22Rv1 (cell line): ENCODE measurements at regions not wholly inside any gene's neighbourhood (a gene's known extent, or its start where the extent isn't known, plus 50 kb on each side); places are given as distances from the start of the nearest gene placed in this dataset.

Experiments used
- H3K27ac ChIP-seq: fragments of 450-650 bp; 2 replicates; pipeline ENCODE4 v1.5.1; 2017
- ZFX ChIP-seq: fragments of 450-650 bp; IDR thresholded peaks from 2 replicates; pipeline ENCODE4 v1.6.1; 2017; ENCODE audit warnings: antibody characterized with exemption, borderline replicate concordance
- TF ChIP-seq, protein P1 (sequence below): fragments of 450-650 bp; IDR thresholded peaks from 2 replicates; pipeline ENCODE4 v1.5.1; 2017; ENCODE audit warnings: mild to moderate bottlenecking

DNA sequence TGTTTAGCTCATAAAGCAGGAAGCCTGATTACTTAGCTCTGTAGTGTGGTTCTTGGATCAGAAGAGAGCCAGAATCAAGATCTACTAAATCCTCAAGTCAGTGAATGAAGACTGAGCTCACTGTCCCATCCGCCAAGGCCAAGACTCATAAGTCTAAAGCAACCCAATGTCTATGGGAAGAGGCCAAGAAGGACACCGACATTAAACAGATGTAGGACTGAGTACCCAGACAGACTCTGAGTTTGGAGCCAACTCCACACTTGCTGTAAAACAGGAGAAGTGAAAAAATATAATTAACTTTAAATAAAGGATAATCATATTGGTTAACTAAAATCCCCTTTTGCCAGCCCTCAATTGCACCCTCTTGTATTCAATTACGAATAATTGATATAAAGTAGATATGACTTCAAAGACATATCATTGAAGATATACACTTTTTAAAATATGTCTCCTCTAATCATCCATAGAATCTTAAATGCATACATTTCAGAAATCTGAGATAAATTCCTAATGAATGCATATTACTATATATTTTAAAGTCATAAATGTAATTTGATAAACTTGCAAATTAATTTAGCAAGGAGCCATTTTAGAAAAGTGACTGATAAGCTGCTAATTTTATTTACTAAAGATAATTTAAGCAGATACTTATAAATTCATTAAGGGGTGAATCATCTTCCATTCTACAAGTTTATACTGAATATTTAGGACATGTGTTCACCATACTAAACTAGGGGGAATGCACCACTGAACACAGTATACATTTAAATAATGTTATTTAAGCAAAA, 617.0 kb upstream of the ARID1B start:
- H3K27ac ChIP-seq = no peak overlapping the region
- TF ChIP-seq, protein P1, sequence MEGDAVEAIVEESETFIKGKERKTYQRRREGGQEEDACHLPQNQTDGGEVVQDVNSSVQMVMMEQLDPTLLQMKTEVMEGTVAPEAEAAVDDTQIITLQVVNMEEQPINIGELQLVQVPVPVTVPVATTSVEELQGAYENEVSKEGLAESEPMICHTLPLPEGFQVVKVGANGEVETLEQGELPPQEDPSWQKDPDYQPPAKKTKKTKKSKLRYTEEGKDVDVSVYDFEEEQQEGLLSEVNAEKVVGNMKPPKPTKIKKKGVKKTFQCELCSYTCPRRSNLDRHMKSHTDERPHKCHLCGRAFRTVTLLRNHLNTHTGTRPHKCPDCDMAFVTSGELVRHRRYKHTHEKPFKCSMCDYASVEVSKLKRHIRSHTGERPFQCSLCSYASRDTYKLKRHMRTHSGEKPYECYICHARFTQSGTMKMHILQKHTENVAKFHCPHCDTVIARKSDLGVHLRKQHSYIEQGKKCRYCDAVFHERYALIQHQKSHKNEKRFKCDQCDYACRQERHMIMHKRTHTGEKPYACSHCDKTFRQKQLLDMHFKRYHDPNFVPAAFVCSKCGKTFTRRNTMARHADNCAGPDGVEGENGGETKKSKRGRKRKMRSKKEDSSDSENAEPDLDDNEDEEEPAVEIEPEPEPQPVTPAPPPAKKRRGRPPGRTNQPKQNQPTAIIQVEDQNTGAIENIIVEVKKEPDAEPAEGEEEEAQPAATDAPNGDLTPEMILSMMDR = no peak
- no peak for TF ChIP-seq ZFX

DNA sequence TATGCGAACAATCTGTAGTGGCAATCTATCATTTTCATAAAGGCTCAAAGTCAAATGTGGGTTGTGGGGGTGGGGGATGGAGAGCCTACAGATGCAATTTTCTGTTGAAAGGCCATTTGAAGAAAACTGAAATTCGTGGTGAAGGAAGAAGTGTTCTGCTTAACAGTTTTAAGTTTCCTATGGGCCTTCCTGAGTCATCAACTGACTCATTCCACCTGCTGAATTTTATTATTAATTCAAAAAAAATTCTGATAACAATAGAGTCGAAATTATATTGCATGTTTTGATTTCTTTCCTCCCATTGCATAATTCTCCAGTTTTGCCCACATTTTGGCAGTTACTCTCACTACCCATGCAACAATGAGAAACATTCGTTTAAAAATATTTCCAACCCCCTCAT, 622.3 kb upstream of the ARID1B start:
- TF ChIP-seq ZFX = no peak
- TF ChIP-seq, protein P1 = no peak
- no peak overlapping the region for H3K27ac ChIP-seq

- H3K27ac ChIP-seq = no peak overlapping the region
- TF ChIP-seq ZFX = no peak
- TF ChIP-seq, protein P1 = no peak
Measured at GRCh38 chr6:156150391-156150790, 626.8 kb upstream of the ARID1B start.

- TF ChIP-seq ZFX = no peak
- TF ChIP-seq, protein P1 = 0 out of 2 replicates have a peak, but pooled peaks have one; percentile 4
- no peak overlapping the region for H3K27ac ChIP-seq
Measured at GRCh38 chr6:156146891-156147290, 630.3 kb upstream of the ARID1B start.

DNA sequence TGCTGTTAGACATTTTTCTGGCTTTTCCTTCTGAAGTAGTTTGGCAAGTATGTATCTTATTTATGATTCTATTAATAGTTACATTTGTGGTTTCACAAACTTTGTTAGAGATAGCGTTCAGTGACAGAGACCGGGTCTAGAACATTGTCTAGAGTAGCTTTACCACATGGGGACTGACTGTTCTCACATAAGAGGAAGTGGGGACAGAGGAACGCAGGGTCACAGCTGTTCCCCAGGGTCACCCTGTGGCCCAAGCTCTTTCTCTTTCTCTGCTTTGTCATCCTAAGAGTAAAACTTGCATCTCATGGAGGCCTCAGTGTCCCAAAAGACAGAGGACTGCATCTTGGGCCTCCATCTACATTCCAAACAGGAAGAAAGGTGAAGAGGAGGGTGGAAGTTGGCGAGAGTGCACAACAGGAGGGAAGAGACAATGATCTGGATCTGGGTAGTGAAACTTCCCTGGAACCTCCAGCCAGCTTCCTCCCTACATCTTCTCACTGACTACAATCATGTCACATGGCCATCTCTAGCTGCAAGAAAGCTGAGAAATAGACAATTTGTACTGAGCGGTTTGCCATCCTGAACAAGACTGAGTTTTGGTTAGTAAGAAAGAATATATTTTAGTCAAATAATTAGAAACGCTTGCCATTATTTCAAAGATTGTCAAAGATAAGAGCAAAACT, 645.8 kb upstream of the ARID1B start:
- H3K27ac ChIP-seq = no peak overlapping the region
- TF ChIP-seq, protein P1 = no peak
- no peak for TF ChIP-seq ZFX

- no peak overlapping the region for H3K27ac ChIP-seq
- no peak for TF ChIP-seq ZFX
- TF ChIP-seq, protein P1 = no peak
Measured at GRCh38 chr6:156126535-156126934, 650.6 kb upstream of the ARID1B start.

- TF ChIP-seq ZFX = no peak
- TF ChIP-seq, protein P1 = no peak
- H3K27ac ChIP-seq = no peak overlapping the region
Measured at GRCh38 chr6:156125844-156126243, 651.3 kb upstream of the ARID1B start.
